ENCODE measurements at regions not wholly inside any gene's neighbourhood (a gene's known extent, or its start where the extent isn't known, plus 50 kb on each side); places are given as distances from the start of the nearest gene placed in this dataset.

GRCh38 chr17:77730376-77730775, 228.1 kb upstream of the TNRC6C start:
- no peaks in the 10 kb centered on the region for H3K27me3 ChIP-seq
- H3K27ac ChIP-seq = no peak overlapping the region
- intact Hi-C loops (cut with DNase I) = no loop called here
- H3K4me3 ChIP-seq = no peak overlapping the region
- H3K9me3 ChIP-seq = no peaks in the 10 kb centered on the region
- H3K4me1 ChIP-seq = peaks cover 45% of the 10 kb centered on the region
- H3K36me3 ChIP-seq = no peaks in the 10 kb centered on the region
- DNase-seq (ENCODE audit: extremely low spot score in 2 of 2) = no peak
- TF ChIP-seq CTCF (IDR thresholded peaks at IDR 0.05) = no peak
- TF ChIP-seq POLR2A (IDR thresholded peaks at IDR 0.05) = no peak
- no peak for TF ChIP-seq POLR2AphosphoS5 (IDR thresholded peaks at IDR 0.05; ENCODE audit: insufficient read depth in 1 of 2, low read depth in 1 of 2)

GRCh38 chr17:77733576-77734296, 224.8 kb upstream of the TNRC6C start:
- H3K4me1 ChIP-seq = peaks cover 35% of the 10 kb centered on the region
- TF ChIP-seq POLR2AphosphoS5 (IDR thresholded peaks at IDR 0.05; ENCODE audit: insufficient read depth in 1 of 2, low read depth in 1 of 2) (no peak), POLR2A (IDR thresholded peaks at IDR 0.05) (no peak), CTCF (IDR thresholded peaks at IDR 0.05) (no peak)
- H3K27ac ChIP-seq = peak overlapping the region; percentile 89
- peak; percentile 65 to 82 for DNase-seq (ENCODE audit: extremely low spot score in 2 of 2)
- no peaks in the 10 kb centered on the region for H3K27me3 ChIP-seq
- no peaks in the 10 kb centered on the region for H3K9me3 ChIP-seq
- no peaks in the 10 kb centered on the region for H3K36me3 ChIP-seq
- intact Hi-C loops (cut with DNase I) = no loop called here
- peak overlapping the region in 1 of 2 donors; percentile 37 for H3K4me3 ChIP-seq

GRCh38 chr17:77734371-77735080, 224.0 kb upstream of the TNRC6C start:
- intact Hi-C loops (cut with DNase I) = no loop called here
- Histone ChIP-seq H3K27me3 (no peaks in the 10 kb centered on the region), H3K9me3 (no peaks in the 10 kb centered on the region), H3K4me3 (peak overlapping the region; percentile 4 to 37), H3K36me3 (no peaks in the 10 kb centered on the region), H3K4me1 (peaks cover 30% of the 10 kb centered on the region), H3K27ac (peak overlapping the region; percentile 89)
- no peak for TF ChIP-seq CTCF (IDR thresholded peaks at IDR 0.05)
- TF ChIP-seq POLR2AphosphoS5 (IDR thresholded peaks at IDR 0.05; ENCODE audit: insufficient read depth in 1 of 2, low read depth in 1 of 2) = peak; percentile 61 to 78
- TF ChIP-seq POLR2A (IDR thresholded peaks at IDR 0.05) = no peak
- peak; percentile 70 to 89 for DNase-seq (ENCODE audit: extremely low spot score in 2 of 2)

GRCh38 chr17:77735081-77735565, 223.4 kb upstream of the TNRC6C start:
- Histone ChIP-seq H3K9me3 (no peaks in the 10 kb centered on the region), H3K4me3 (peak overlapping the region; percentile 4 to 37), H3K36me3 (no peaks in the 10 kb centered on the region), H3K27me3 (no peaks in the 10 kb centered on the region), H3K27ac (peak overlapping the region; percentile 89), H3K4me1 (peaks cover 30% of the 10 kb centered on the region)
- intact Hi-C loops (cut with DNase I) = no loop called here
- peak; percentile 85 to 89 for DNase-seq (ENCODE audit: extremely low spot score in 2 of 2)
- TF ChIP-seq POLR2A (IDR thresholded peaks at IDR 0.05) (no peak), POLR2AphosphoS5 (IDR thresholded peaks at IDR 0.05; ENCODE audit: insufficient read depth in 1 of 2, low read depth in 1 of 2) (no peak), CTCF (IDR thresholded peaks at IDR 0.05) (no peak)

Data from vagina (tissue), 2 donors.